ENCODE measurements at regions not wholly inside any gene's neighbourhood (a gene's known extent, or its start where the extent isn't known, plus 50 kb on each side); places are given as distances from the start of the nearest gene placed in this dataset.

GRCh38 chr7:20519645-20520044 is 95.8 kb upstream of the ABCB5 start:
- intact Hi-C loops (cut with micrococcal nuclease): no loop called here
- Histone ChIP-seq H3K4me1 (no peaks in the 10 kb centered on the region), H3K27me3 (ENCODE audit: low read depth) (no peaks in the 10 kb centered on the region), H3K27ac (replicated peaks) (no peak overlapping the region), H3K4me3 (no peak overlapping the region), H3K9me3 (replicated peaks) (peaks cover 9% of the 10 kb centered on the region), H3K36me3 (no peaks in the 10 kb centered on the region)
- no peak for TF ChIP-seq CTCF (IDR thresholded peaks at IDR 0.05; ENCODE audit: borderline replicate concordance)
- DNase-seq: no peak

GRCh38 chr7:20520530-20520929 is 94.9 kb upstream of the ABCB5 start:
- no peak for TF ChIP-seq CTCF (IDR thresholded peaks at IDR 0.05; ENCODE audit: borderline replicate concordance)
- Histone ChIP-seq H3K27ac (replicated peaks) (no peak overlapping the region), H3K9me3 (replicated peaks) (peaks cover 9% of the 10 kb centered on the region), H3K4me1 (no peaks in the 10 kb centered on the region), H3K36me3 (no peaks in the 10 kb centered on the region), H3K4me3 (no peak overlapping the region), H3K27me3 (ENCODE audit: low read depth) (no peaks in the 10 kb centered on the region)
- no peak for DNase-seq
- intact Hi-C loops (cut with micrococcal nuclease): no loop called here

GRCh38 chr7:20521243-20521642 is 94.2 kb upstream of the ABCB5 start:
- TF ChIP-seq CTCF (IDR thresholded peaks at IDR 0.05; ENCODE audit: borderline replicate concordance): no peak
- H3K4me3 ChIP-seq: no peak overlapping the region
- no peak for DNase-seq
- intact Hi-C loops (cut with micrococcal nuclease): no loop called here
- H3K4me1 ChIP-seq: no peaks in the 10 kb centered on the region
- H3K27me3 ChIP-seq (ENCODE audit: low read depth): no peaks in the 10 kb centered on the region
- peaks cover 9% of the 10 kb centered on the region for H3K9me3 ChIP-seq (replicated peaks)
- H3K27ac ChIP-seq (replicated peaks): no peak overlapping the region
- H3K36me3 ChIP-seq: no peaks in the 10 kb centered on the region

GRCh38 chr7:20529260-20529659 is 86.2 kb upstream of the ABCB5 start:
- no peak for TF ChIP-seq CTCF (IDR thresholded peaks at IDR 0.05; ENCODE audit: borderline replicate concordance)
- intact Hi-C loops (cut with micrococcal nuclease): no loop called here
- Histone ChIP-seq H3K27me3 (ENCODE audit: low read depth) (no peaks in the 10 kb centered on the region), H3K4me1 (no peaks in the 10 kb centered on the region), H3K9me3 (replicated peaks) (peaks cover 21% of the 10 kb centered on the region), H3K27ac (replicated peaks) (no peak overlapping the region), H3K36me3 (no peaks in the 10 kb centered on the region), H3K4me3 (no peak overlapping the region)
- no peak for DNase-seq

- no peak overlapping the region for H3K4me3 ChIP-seq
- no peaks in the 10 kb centered on the region for H3K4me1 ChIP-seq
- no peak for DNase-seq
- H3K27ac ChIP-seq (replicated peaks): no peak overlapping the region
- H3K27me3 ChIP-seq (ENCODE audit: low read depth): no peaks in the 10 kb centered on the region
- H3K36me3 ChIP-seq: no peaks in the 10 kb centered on the region
- H3K9me3 ChIP-seq (replicated peaks): peaks cover 18% of the 10 kb centered on the region
- intact Hi-C loops (cut with micrococcal nuclease): no loop called here
- TF ChIP-seq CTCF (IDR thresholded peaks at IDR 0.05; ENCODE audit: borderline replicate concordance): no peak
Measured at GRCh38 chr7:20532890-20533289, 82.6 kb upstream of the ABCB5 start.

DNA sequence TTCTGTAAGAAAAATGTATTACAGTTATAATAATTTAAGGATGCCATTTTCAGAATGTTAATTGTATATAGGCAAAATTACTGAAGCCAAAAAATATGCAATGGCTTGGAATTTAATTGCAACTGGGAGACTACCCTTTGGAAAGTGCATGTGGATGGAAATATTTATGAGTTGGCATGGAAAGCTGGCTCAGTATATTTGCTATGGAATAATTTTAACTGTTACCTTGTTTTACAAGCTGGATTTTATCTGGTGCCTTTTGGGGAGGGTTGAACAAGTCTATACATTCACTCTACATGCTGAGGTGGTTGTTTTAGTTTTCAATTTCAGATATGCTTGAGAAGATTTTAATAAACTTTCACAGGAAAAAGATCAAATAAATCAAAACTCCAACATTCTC is 80.9 kb upstream of the ABCB5 start:
- Histone ChIP-seq H3K4me1 (no peaks in the 10 kb centered on the region), H3K9me3 (replicated peaks) (peaks cover 1% of the 10 kb centered on the region), H3K4me3 (no peak overlapping the region), H3K36me3 (no peaks in the 10 kb centered on the region), H3K27ac (replicated peaks) (no peak overlapping the region), H3K27me3 (ENCODE audit: low read depth) (no peaks in the 10 kb centered on the region)
- intact Hi-C loops (cut with micrococcal nuclease): no loop called here
- no peak for DNase-seq
- TF ChIP-seq CTCF (IDR thresholded peaks at IDR 0.05; ENCODE audit: borderline replicate concordance): no peak

Data from left ventricle myocardium inferior (tissue), 1 donor.